Testis (tissue), 2 donors: ENCODE measurements at regions not wholly inside any gene's neighbourhood (a gene's known extent, or its start where the extent isn't known, plus 50 kb on each side); places are given as distances from the start of the nearest gene placed in this dataset.

ENCODE experiments used
- POLR2A ChIP-seq: fragments of 450-650 bp; IDR thresholded peaks from one replicate; pipeline ENCODE4 v1.6.1; 2017; ENCODE audit warnings: antibody characterized with exemption, mild to moderate bottlenecking, moderate library complexity
- TF ChIP-seq, protein P1 (sequence below), 3 experiments: fragments of 450-650 bp in 2 of 3; fragments of 200-600 bp in 1 of 3; sonication (generic) in 1 of 3; IDR thresholded peaks; one replicate each; pipeline ENCODE4 v1.5.1; 2016 to 2019; ENCODE audit warnings: antibody characterized with exemption in 3 of 3, mild to moderate bottlenecking in 2 of 3, moderate library complexity in 1 of 3

DNA sequence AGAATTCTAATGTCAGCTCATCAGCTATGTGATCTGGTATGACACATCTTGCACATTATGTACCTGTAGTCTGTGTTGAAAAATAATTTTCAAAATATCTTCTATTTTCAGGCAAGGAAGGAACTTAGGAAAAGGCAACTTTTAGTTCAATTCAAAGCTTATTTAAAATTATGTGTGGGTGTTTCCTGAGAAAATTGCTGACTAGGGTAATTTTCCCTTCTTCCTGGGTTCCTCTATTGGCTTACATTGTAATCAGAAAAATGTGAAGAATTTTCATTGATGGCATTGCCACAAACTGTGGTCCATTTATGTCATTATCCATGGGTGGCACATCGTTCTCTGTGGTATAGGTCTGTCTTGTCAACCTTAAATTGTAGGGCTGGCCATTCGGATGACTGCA, 328.7 kb upstream of the SGCD start:
- TF ChIP-seq, protein P1, sequence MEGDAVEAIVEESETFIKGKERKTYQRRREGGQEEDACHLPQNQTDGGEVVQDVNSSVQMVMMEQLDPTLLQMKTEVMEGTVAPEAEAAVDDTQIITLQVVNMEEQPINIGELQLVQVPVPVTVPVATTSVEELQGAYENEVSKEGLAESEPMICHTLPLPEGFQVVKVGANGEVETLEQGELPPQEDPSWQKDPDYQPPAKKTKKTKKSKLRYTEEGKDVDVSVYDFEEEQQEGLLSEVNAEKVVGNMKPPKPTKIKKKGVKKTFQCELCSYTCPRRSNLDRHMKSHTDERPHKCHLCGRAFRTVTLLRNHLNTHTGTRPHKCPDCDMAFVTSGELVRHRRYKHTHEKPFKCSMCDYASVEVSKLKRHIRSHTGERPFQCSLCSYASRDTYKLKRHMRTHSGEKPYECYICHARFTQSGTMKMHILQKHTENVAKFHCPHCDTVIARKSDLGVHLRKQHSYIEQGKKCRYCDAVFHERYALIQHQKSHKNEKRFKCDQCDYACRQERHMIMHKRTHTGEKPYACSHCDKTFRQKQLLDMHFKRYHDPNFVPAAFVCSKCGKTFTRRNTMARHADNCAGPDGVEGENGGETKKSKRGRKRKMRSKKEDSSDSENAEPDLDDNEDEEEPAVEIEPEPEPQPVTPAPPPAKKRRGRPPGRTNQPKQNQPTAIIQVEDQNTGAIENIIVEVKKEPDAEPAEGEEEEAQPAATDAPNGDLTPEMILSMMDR (IDR thresholded peaks at IDR 0.05): no peak
- no peak for TF ChIP-seq POLR2A
